ENCODE measurements at regions not wholly inside any gene's neighbourhood (a gene's known extent, or its start where the extent isn't known, plus 50 kb on each side); places are given as distances from the start of the nearest gene placed in this dataset.

DNA sequence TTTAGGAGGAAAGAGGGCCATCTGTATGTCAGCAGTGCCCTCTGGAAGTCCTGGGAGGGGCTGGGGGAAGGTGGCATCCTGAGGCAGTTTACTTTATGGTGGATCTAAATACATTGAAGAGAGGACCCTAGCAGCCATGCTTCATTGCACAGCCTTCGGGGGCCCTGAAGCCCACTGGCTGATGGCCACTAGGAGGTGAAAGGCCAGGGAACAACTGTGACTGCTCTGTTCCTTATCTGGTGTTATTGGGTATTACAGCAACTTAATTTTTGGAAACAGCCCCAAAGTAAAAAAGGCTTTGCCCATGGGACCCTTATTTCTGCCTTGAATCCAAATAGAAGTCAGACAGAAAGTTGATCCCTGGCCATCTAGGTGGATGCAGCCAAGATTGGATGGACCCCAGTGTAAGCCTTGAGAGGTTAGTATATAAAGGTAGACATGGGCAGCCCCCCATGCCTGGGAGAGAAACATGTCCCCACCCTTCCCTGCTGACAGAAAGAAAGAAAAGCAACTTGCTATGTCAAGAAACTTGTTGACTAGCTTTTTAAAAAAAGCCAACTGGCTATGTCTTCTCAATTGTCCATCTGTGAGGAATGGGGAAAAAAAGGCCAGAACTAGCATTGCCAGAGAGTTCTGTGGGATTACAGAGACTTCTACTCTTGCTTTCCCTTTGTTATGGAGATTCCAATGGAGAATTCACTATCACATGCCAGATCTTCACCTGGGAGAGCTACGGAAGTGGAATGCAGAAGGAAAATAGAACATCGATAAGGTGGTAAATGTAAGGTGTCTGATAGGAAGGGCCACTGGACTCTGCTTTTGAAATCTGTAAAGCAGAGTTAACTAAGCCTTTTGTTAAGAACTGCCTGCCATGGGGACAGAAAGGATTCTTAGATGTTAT is 58.6 kb upstream of the OSR1 start:
- H3K9ac ChIP-seq (ENCODE audit: extremely low read depth, low read length, poor library complexity, severe bottlenecking), result no peak overlapping the region
- H3K27ac ChIP-seq (ENCODE audit: low read depth, low read length), result no peak overlapping the region
- no peak overlapping the region for H3K4me3 Mint-ChIP-seq
- peaks cover 6% of the 10 kb centered on the region for H3K4me1 Mint-ChIP-seq
- no peaks in the 10 kb centered on the region for H3K36me3 ChIP-seq (ENCODE audit: control insufficient read depth, insufficient read depth, low read length)
- 86 to 88% methylated on average over 3 of the region's 3 CpGs for WGBS, 2 experiments (ENCODE audit: insufficient coverage in 1 of 2, insufficient read length in 1 of 2)
- H3K9me3 Mint-ChIP-seq, result peaks cover 2% of the 10 kb centered on the region
- H3K36me3 Mint-ChIP-seq (ENCODE audit: low read depth), result no peaks in the 10 kb centered on the region
- no peaks in the 10 kb centered on the region for H3K27me3 Mint-ChIP-seq (ENCODE audit: insufficient read depth)
- TF ChIP-seq, protein P1, sequence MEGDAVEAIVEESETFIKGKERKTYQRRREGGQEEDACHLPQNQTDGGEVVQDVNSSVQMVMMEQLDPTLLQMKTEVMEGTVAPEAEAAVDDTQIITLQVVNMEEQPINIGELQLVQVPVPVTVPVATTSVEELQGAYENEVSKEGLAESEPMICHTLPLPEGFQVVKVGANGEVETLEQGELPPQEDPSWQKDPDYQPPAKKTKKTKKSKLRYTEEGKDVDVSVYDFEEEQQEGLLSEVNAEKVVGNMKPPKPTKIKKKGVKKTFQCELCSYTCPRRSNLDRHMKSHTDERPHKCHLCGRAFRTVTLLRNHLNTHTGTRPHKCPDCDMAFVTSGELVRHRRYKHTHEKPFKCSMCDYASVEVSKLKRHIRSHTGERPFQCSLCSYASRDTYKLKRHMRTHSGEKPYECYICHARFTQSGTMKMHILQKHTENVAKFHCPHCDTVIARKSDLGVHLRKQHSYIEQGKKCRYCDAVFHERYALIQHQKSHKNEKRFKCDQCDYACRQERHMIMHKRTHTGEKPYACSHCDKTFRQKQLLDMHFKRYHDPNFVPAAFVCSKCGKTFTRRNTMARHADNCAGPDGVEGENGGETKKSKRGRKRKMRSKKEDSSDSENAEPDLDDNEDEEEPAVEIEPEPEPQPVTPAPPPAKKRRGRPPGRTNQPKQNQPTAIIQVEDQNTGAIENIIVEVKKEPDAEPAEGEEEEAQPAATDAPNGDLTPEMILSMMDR (conservative IDR thresholded peaks at IDR 0.05), result peak; percentile 49
- no peak overlapping the region for H3K4me3 ChIP-seq (ENCODE audit: low read length)
- no peaks in the 10 kb centered on the region for H3K27me3 ChIP-seq (ENCODE audit: control insufficient read depth, insufficient read depth, low read length, poor library complexity, severe bottlenecking)
- DNase-seq, result no peak
- no peak overlapping the region for H3K27ac Mint-ChIP-seq
- H3K4me1 ChIP-seq (ENCODE audit: control insufficient read depth, insufficient read depth, low read length), result no peaks in the 10 kb centered on the region
- H3K9me3 ChIP-seq (ENCODE audit: control insufficient read depth, low read length), result no peaks in the 10 kb centered on the region

DNA sequence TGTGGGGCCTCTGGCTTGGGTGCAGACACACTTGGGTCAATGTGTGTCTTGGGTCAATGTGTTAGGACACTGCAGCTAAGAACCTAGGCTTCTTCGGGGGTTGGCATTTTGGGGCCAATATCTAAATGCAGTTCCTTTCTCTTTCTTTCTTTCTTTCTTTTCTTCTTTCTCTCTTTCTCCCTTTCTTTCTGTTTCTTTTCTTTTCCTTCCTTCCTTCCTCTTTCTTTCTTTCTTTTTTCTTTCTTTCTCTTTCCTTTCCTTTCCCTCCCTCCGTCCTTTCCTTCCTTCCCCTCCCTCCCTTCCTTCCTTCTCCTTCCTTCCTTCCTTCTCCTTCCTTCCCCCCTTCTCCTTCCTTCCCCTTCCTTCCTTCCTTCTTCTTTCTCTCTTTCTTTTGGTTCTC is 57.7 kb upstream of the OSR1 start:
- Histone ChIP-seq H3K9me3 (ENCODE audit: control insufficient read depth, low read length) (no peaks in the 10 kb centered on the region), H3K36me3 (ENCODE audit: control insufficient read depth, insufficient read depth, low read length) (no peaks in the 10 kb centered on the region), H3K4me1 (ENCODE audit: control insufficient read depth, insufficient read depth, low read length) (no peaks in the 10 kb centered on the region), H3K4me3 (ENCODE audit: low read length) (no peak overlapping the region), H3K27ac (ENCODE audit: low read depth, low read length) (no peak overlapping the region), H3K9ac (ENCODE audit: extremely low read depth, low read length, poor library complexity, severe bottlenecking) (no peak overlapping the region), H3K27me3 (ENCODE audit: control insufficient read depth, insufficient read depth, low read length, poor library complexity, severe bottlenecking) (no peaks in the 10 kb centered on the region)
- no peak overlapping the region for H3K4me3 Mint-ChIP-seq
- DNase-seq, result no peak
- H3K4me1 Mint-ChIP-seq, result peaks cover 6% of the 10 kb centered on the region
- 91 to 96% methylated on average over 2 of the region's 2 CpGs for WGBS, 2 experiments (ENCODE audit: insufficient coverage in 1 of 2, insufficient read length in 1 of 2)
- no peaks in the 10 kb centered on the region for H3K27me3 Mint-ChIP-seq (ENCODE audit: insufficient read depth)
- H3K9me3 Mint-ChIP-seq, result peaks cover 2% of the 10 kb centered on the region
- TF ChIP-seq, protein P1 (conservative IDR thresholded peaks at IDR 0.05), result no peak
- no peaks in the 10 kb centered on the region for H3K36me3 Mint-ChIP-seq (ENCODE audit: low read depth)
- no peak overlapping the region for H3K27ac Mint-ChIP-seq

DNA sequence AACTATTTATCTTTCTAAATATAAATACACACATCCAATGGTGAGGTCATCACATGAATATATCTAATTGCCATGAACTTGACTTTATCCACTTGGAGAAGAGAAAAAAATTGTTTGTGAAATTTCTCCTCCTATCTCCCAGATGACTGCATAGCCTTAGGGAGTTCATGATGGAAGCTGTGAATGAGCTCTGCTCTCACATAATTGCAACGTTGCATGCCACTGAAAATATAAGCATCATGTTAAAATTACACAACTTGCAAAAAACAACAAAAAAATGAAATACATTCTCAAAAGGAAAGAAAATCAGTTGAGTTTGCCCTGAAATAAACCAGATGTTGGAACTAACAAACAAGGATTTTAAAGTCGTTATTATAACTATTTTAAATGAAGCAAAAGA is 50.6 kb upstream of the OSR1 start:
- TF ChIP-seq, protein P1 (conservative IDR thresholded peaks at IDR 0.05), result no peak
- H3K4me3 ChIP-seq (ENCODE audit: low read length), result no peak overlapping the region
- Mint-ChIP-seq H3K36me3 (ENCODE audit: low read depth) (no peaks in the 10 kb centered on the region), H3K27ac (no peak overlapping the region), H3K4me1 (no peaks in the 10 kb centered on the region), H3K9me3 (no peaks in the 10 kb centered on the region), H3K27me3 (ENCODE audit: insufficient read depth) (no peaks in the 10 kb centered on the region), H3K4me3 (no peak overlapping the region)
- DNase-seq, result no peak
- H3K27ac ChIP-seq (ENCODE audit: low read depth, low read length), result no peak overlapping the region
- no peaks in the 10 kb centered on the region for H3K9me3 ChIP-seq (ENCODE audit: control insufficient read depth, low read length)
- H3K9ac ChIP-seq (ENCODE audit: extremely low read depth, low read length, poor library complexity, severe bottlenecking), result no peak overlapping the region
- no peaks in the 10 kb centered on the region for H3K4me1 ChIP-seq (ENCODE audit: control insufficient read depth, insufficient read depth, low read length)
- 84% methylated on average over 2 of the region's 2 CpGs; no CpG with 5 or more reads in 1 of the 2 experiments for WGBS, 2 experiments (ENCODE audit: insufficient coverage in 1 of 2, insufficient read length in 1 of 2)
- no peaks in the 10 kb centered on the region for H3K36me3 ChIP-seq (ENCODE audit: control insufficient read depth, insufficient read depth, low read length)
- H3K27me3 ChIP-seq (ENCODE audit: control insufficient read depth, insufficient read depth, low read length, poor library complexity, severe bottlenecking), result no peaks in the 10 kb centered on the region
